Tibial artery (tissue), 4 donors: ENCODE measurements at regions not wholly inside any gene's neighbourhood (a gene's known extent, or its start where the extent isn't known, plus 50 kb on each side); places are given as distances from the start of the nearest gene placed in this dataset.
"Not testable (repeated sequence)": the region's sequence is repeated elsewhere in the genome, so short reads cannot be mapped to it uniquely, and the experiment has no call there.

Experiments used
- DNase-seq, 2 donors: peaks; one replicate each; pipeline ENCODE4 v3.0.0-alpha.2; 2019
- H3K27ac ChIP-seq, 2 donors: fragments of 200-600 bp; sonication (generic) in 1 of 2; 1 replicate in 1 of 2; 2 replicates in 1 of 2; pipeline ENCODE4 v1.5.1; 2018 to 2019; ENCODE audit warnings: mild to moderate bottlenecking in 1 of 2
- H3K27me3 ChIP-seq, 2 donors: fragments of 200-600 bp; sonication (generic) in 1 of 2; one replicate each; pipeline versions ENCODE4 v1.5.1 to v1.6.0; 2016 to 2019
- H3K36me3 ChIP-seq, 3 donors: fragments of 200-600 bp; sonication (generic) in 2 of 3; one replicate each; pipeline ENCODE4 v1.5.1; 2016 to 2019; ENCODE audit warnings: mild to moderate bottlenecking in 2 of 3
- H3K4me1 ChIP-seq, 4 donors: fragments of 200-600 bp; sonication (generic) in 2 of 4; 1 replicate in 3 of 4; 2 replicates in 1 of 4; pipeline ENCODE4 v1.5.1; 2016 to 2019
- H3K4me3 ChIP-seq, 2 donors: fragments of 200-600 bp; sonication (generic) in 1 of 2; 1 replicate in 1 of 2; 2 replicates in 1 of 2; pipeline ENCODE4 v1.5.1; 2018 to 2019; ENCODE audit warnings: mild to moderate bottlenecking in 2 of 2
- H3K9me3 ChIP-seq, 3 donors: fragments of 200-600 bp; sonication (generic) in 1 of 3; one replicate each; pipeline ENCODE4 v1.5.1; 2016 to 2019
- intact Hi-C: fragments of 100-400 bp; cut with DNase I; formaldehyde crosslinking; loops from one replicate; pipeline ENCODE4 v1.15.0; 2023; ENCODE audit warnings: low total_unique reads
- TF ChIP-seq, protein P1 (sequence below), 2 experiments: fragments of 200-600 bp in 1 of 2; fragments of 450-650 bp in 1 of 2; IDR thresholded peaks; one replicate each; pipeline ENCODE4 v1.5.1; 2017 to 2019; ENCODE audit warnings: antibody characterized with exemption in 2 of 2, mild to moderate bottlenecking in 1 of 2, moderate library complexity in 1 of 2

DNA sequence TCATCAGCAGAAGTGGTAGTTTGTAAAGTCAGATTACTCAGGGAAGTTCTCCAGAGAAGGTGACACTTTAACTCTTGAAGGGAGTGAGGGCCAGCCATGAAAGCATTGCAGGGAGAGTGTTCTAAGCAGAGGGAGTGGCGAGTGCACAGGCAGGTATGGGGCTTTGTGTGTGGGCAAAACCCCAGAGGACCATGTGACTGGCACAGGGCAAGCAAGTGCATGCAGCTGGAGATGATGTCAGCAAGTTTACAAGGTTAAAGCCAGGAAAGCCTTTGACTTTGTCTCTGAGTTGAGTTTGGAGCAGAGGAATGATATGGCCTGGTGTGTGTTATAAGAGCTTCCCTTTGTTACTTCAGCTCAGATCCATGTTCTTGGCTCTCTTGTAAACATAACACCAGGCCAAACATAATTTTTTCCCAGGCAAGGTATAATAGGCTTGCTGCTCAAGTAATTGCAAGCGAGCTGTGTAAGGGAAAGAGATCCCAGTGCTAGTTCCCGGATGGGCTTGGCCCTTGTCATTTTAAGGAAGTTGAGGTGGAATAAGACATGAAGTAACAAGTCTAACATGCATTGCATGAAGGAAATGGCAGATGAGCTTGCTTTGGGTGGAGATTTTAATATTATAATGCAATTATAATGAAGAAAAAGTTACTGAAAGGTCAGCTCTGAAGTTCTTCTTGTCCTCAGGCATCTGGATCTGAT, 341.1 kb upstream of the LRRC3B start:
- intact Hi-C loops, result no loop called here
- Histone ChIP-seq H3K9me3 (peaks cover 0 to 22% (median 16%) of the 10 kb centered on the region in 3 donors), H3K4me1 (no peaks in the 10 kb centered on the region), H3K36me3 (no peaks in the 10 kb centered on the region), H3K4me3 (no peak overlapping the region), H3K27ac (no peak overlapping the region), H3K27me3 (no peaks in the 10 kb centered on the region)
- no peak for DNase-seq
- TF ChIP-seq, protein P1, sequence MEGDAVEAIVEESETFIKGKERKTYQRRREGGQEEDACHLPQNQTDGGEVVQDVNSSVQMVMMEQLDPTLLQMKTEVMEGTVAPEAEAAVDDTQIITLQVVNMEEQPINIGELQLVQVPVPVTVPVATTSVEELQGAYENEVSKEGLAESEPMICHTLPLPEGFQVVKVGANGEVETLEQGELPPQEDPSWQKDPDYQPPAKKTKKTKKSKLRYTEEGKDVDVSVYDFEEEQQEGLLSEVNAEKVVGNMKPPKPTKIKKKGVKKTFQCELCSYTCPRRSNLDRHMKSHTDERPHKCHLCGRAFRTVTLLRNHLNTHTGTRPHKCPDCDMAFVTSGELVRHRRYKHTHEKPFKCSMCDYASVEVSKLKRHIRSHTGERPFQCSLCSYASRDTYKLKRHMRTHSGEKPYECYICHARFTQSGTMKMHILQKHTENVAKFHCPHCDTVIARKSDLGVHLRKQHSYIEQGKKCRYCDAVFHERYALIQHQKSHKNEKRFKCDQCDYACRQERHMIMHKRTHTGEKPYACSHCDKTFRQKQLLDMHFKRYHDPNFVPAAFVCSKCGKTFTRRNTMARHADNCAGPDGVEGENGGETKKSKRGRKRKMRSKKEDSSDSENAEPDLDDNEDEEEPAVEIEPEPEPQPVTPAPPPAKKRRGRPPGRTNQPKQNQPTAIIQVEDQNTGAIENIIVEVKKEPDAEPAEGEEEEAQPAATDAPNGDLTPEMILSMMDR (IDR thresholded peaks at IDR 0.05), result no peak

DNA sequence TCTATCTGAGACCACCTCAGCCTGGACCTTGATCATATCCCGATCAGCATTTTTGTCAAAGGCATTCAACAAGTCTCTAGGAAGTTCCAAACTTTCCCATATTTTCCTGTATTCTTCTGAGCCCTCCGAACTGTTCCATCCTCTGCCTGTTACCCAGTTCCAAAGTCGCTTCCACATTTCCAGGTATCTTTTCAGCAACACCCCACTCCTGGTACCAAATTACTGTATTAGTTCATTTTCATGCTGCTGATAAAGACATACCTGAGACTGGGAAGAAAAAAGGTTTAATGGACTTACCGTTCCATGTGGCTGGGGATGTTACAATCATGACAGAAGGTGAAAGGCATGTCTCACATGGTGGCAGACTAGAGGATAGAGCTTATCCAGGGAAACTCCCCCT, 338.1 kb upstream of the LRRC3B start:
- H3K27ac ChIP-seq, DNase-seq, H3K4me3 ChIP-seq, H3K4me1 ChIP-seq, intact Hi-C loops, H3K36me3 ChIP-seq, H3K27me3 ChIP-seq: not testable (repeated sequence)
- H3K9me3 ChIP-seq, result peaks cover 0 to 22% (median 16%) of the 10 kb centered on the region in 3 donors

DNA sequence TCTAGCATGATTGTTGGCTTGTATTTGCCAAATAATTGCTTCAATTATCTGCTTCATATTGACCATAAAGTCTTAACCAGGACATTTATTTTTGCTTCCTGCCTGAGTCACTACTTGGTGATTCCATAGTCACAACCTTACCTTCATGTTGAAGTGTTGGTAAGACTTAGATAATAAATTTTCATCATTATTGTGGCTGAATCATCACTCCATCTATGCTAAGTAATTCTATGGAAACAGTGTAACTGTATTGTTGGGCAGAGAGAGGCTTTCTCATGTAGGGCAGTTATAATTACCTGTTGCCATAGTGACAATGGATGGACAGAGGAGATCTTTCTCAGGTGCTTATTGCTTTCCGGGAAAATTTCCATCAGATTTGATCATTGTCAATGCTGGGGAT, 330.7 kb upstream of the LRRC3B start:
- Histone ChIP-seq H3K4me1 (no peaks in the 10 kb centered on the region), H3K4me3 (no peak overlapping the region), H3K9me3 (no peaks in the 10 kb centered on the region), H3K36me3 (no peaks in the 10 kb centered on the region), H3K27ac (no peak overlapping the region), H3K27me3 (no peaks in the 10 kb centered on the region)
- no peak for DNase-seq
- intact Hi-C loops, result no loop called here
- TF ChIP-seq, protein P1 (IDR thresholded peaks at IDR 0.05), result no peak

DNA sequence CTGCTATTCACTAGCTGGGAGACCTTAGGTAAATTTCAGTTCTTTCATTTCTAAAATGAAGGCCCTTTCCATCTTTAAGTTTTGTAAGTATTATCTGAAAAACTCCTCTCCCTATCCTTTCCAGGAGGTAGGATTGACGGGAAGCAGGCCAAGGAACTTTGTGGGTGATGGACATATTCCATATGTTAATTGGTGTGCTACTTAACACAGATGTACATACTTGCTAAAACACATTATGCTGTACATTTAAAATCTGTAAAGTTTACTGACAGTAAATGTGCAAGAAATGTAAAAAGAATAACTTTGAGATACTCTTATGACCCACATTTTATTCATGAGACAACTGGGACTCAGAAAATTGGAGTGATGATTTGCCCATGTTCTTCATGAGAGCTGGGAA, 329.8 kb upstream of the LRRC3B start:
- Histone ChIP-seq H3K27me3 (no peaks in the 10 kb centered on the region), H3K36me3 (no peaks in the 10 kb centered on the region), H3K27ac (no peak overlapping the region), H3K4me3 (no peak overlapping the region), H3K9me3 (no peaks in the 10 kb centered on the region), H3K4me1 (no peaks in the 10 kb centered on the region)
- TF ChIP-seq, protein P1 (IDR thresholded peaks at IDR 0.05), result no peak
- no peak for DNase-seq
- intact Hi-C loops, result no loop called here

DNA sequence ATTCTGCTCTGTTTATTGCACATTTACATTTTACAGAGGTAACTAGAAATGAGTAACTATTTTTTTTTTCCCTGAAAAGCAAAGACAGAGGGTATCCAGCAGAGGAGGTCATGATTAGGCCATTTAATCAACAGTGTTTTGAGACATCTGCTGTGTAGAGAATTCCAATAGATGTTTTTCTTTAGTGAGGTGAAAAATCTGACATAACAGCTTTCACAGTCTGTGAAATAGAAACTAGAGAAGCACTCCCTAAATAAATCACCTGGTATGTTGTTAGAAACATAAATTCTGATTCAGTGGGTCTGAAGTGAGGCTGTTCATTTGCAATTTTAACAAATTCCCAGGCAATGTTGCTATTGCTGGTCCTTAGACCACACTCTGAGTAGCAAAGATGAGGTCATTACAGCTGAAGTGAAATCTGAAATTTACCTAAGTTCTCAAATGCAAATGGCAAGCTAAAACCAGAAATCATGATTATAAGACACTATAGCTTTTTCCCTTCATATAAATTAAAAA, 329.2 kb upstream of the LRRC3B start:
- H3K27me3 ChIP-seq, result no peaks in the 10 kb centered on the region

DNA sequence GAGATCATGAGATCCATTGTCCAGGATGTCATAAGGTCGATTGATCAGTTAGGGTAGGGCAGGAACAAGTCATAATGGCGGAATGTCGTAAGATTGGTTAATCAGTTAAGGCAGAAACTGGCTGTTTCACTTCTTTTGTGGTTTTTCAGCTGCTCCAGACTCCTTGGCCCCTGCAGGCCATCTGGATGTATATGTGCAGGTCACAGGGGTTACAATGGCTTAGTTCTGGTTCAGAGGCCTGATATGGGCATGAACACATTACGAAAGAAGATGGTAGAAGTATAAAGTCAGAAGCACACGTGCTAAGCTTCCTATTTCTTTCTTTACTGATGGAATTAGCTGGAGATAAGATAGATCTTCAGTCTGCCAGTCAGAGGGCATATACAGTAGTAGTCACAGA, 315.4 kb upstream of the LRRC3B start:
- Histone ChIP-seq H3K4me1 (no peaks in the 10 kb centered on the region), H3K4me3 (no peak overlapping the region), H3K27ac (no peak overlapping the region), H3K36me3 (no peaks in the 10 kb centered on the region), H3K27me3 (no peaks in the 10 kb centered on the region), H3K9me3 (peaks cover 0 to 10% (median 0%) of the 10 kb centered on the region in 3 donors)
- TF ChIP-seq, protein P1 (IDR thresholded peaks at IDR 0.05), result no peak
- DNase-seq, result no peak
- intact Hi-C loops, result no loop called here

More for the DNA sequence above, 329.2 kb upstream of the LRRC3B start:
- TF ChIP-seq, protein P1 (IDR thresholded peaks at IDR 0.05), result no peak
- H3K4me1 ChIP-seq, result no peaks in the 10 kb centered on the region
- DNase-seq, result no peak
- H3K4me3 ChIP-seq, result no peak overlapping the region
- no peaks in the 10 kb centered on the region for H3K36me3 ChIP-seq
- H3K27ac ChIP-seq, result no peak overlapping the region
- H3K9me3 ChIP-seq, result no peaks in the 10 kb centered on the region
- intact Hi-C loops, result no loop called here
